ENCODE measurements at regions not wholly inside any gene's neighbourhood (a gene's known extent, or its start where the extent isn't known, plus 50 kb on each side); places are given as distances from the start of the nearest gene placed in this dataset.

GRCh38 chr1:98103617-98104285 is 182.9 kb upstream of the DPYD start:
- H3K4me3 ChIP-seq (ENCODE audit: low read length) = no peak overlapping the region
- no peak for TF ChIP-seq ZNF274 (IDR thresholded peaks at IDR 0.05; ENCODE audit: low read depth, low read length)

GRCh38 chr1:98102345-98103030 is 181.7 kb upstream of the DPYD start:
- no peak overlapping the region for H3K4me3 ChIP-seq (ENCODE audit: low read length)
- TF ChIP-seq ZNF274 (IDR thresholded peaks at IDR 0.05; ENCODE audit: low read depth, low read length) = no peak

- no peak overlapping the region for H3K4me3 ChIP-seq (ENCODE audit: low read length)
- TF ChIP-seq ZNF274 (IDR thresholded peaks at IDR 0.05; ENCODE audit: low read depth, low read length) = no peak
Observed at GRCh38 chr1:98101364-98101763, 180.5 kb upstream of the DPYD start.

GRCh38 chr1:98099501-98099900 is 178.7 kb upstream of the DPYD start:
- no peak for TF ChIP-seq ZNF274 (IDR thresholded peaks at IDR 0.05; ENCODE audit: low read depth, low read length)

GRCh38 chr1:98098473-98098872 is 177.6 kb upstream of the DPYD start:
- H3K4me3 ChIP-seq (ENCODE audit: low read length) = no peak overlapping the region
- no peak for TF ChIP-seq ZNF274 (IDR thresholded peaks at IDR 0.05; ENCODE audit: low read depth, low read length)

More at GRCh38 chr1:98099501-98099900, 178.7 kb upstream of the DPYD start:
- no peak overlapping the region for H3K4me3 ChIP-seq (ENCODE audit: low read length)

- H3K4me3 ChIP-seq (ENCODE audit: low read length) = no peak overlapping the region
- no peak for TF ChIP-seq ZNF274 (IDR thresholded peaks at IDR 0.05; ENCODE audit: low read depth, low read length)
Observed at GRCh38 chr1:98090351-98090750, 169.5 kb upstream of the DPYD start.

GRCh38 chr1:98088381-98088780 is 167.5 kb upstream of the DPYD start:
- TF ChIP-seq ZNF274 (IDR thresholded peaks at IDR 0.05; ENCODE audit: low read depth, low read length) = no peak
- no peak overlapping the region for H3K4me3 ChIP-seq (ENCODE audit: low read length)

GRCh38 chr1:98086796-98087441 is 166.1 kb upstream of the DPYD start:
- H3K4me3 ChIP-seq (ENCODE audit: low read length) = no peak overlapping the region
- no peak for TF ChIP-seq ZNF274 (IDR thresholded peaks at IDR 0.05; ENCODE audit: low read depth, low read length)

GRCh38 chr1:98086156-98086555 is 165.3 kb upstream of the DPYD start:
- TF ChIP-seq ZNF274 (IDR thresholded peaks at IDR 0.05; ENCODE audit: low read depth, low read length) = no peak

GRCh38 chr1:98084188-98084587 is 163.4 kb upstream of the DPYD start:
- TF ChIP-seq ZNF274 (IDR thresholded peaks at IDR 0.05; ENCODE audit: low read depth, low read length) = no peak
- no peak overlapping the region for H3K4me3 ChIP-seq (ENCODE audit: low read length)

More at GRCh38 chr1:98086156-98086555, 165.3 kb upstream of the DPYD start:
- no peak overlapping the region for H3K4me3 ChIP-seq (ENCODE audit: low read length)

GRCh38 chr1:98081944-98082343 is 161.1 kb upstream of the DPYD start:
- TF ChIP-seq ZNF274 (IDR thresholded peaks at IDR 0.05; ENCODE audit: low read depth, low read length) = no peak
- H3K4me3 ChIP-seq (ENCODE audit: low read length) = no peak overlapping the region

GRCh38 chr1:98078596-98078995 is 157.8 kb upstream of the DPYD start:
- no peak for TF ChIP-seq ZNF274 (IDR thresholded peaks at IDR 0.05; ENCODE audit: low read depth, low read length)
- H3K4me3 ChIP-seq (ENCODE audit: low read length) = no peak overlapping the region

- no peak overlapping the region for H3K4me3 ChIP-seq (ENCODE audit: low read length)
- TF ChIP-seq ZNF274 (IDR thresholded peaks at IDR 0.05; ENCODE audit: low read depth, low read length) = no peak
Observed at GRCh38 chr1:98077691-98078090, 156.9 kb upstream of the DPYD start.

GRCh38 chr1:98075626-98076025 is 154.8 kb upstream of the DPYD start:
- H3K4me3 ChIP-seq (ENCODE audit: low read length) = no peak overlapping the region
- TF ChIP-seq ZNF274 (IDR thresholded peaks at IDR 0.05; ENCODE audit: low read depth, low read length) = no peak

- no peak overlapping the region for H3K4me3 ChIP-seq (ENCODE audit: low read length)
- TF ChIP-seq ZNF274 (IDR thresholded peaks at IDR 0.05; ENCODE audit: low read depth, low read length) = no peak
Observed at GRCh38 chr1:98073823-98074222, 153.0 kb upstream of the DPYD start.
